CD14-positive monocyte (primary cell): ENCODE measurements at regions not wholly inside any gene's neighbourhood (a gene's known extent, or its start where the extent isn't known, plus 50 kb on each side); places are given as distances from the start of the nearest gene placed in this dataset.

Experiments
- DNase-seq, 3 donors: peaks; one replicate each; pipeline ENCODE4 v3.0.0-alpha.2; 2011 to 2022
- H2AFZ ChIP-seq: 2 replicates; pipeline ENCODE4 v1.6.0; 2012; ENCODE audit warnings: mild to moderate bottlenecking, low read depth, low read length, inconsistent platforms; ENCODE audit not compliant: insufficient read depth, poor library complexity, severe bottlenecking
- H3K27ac ChIP-seq, 2 donors: 1 replicate in 1 of 2; 2 replicates in 1 of 2; pipeline ENCODE4 v1.5.1; 2012 to 2013; ENCODE audit warnings: low read length in 2 of 2, control low read depth in 1 of 2, inconsistent platforms in 1 of 2, low read depth in 1 of 2, mild to moderate bottlenecking in 1 of 2
- H3K27me3 ChIP-seq, 2 donors: one replicate each; pipeline versions ENCODE4 v1.6.0 to v1.6.1; 2011 to 2013; ENCODE audit warnings: low read length in 2 of 2; ENCODE audit not compliant: control insufficient read depth in 2 of 2, insufficient read depth in 2 of 2
- H3K36me3 ChIP-seq, 2 donors: replicated peaks in 1 of 2; 1 replicate in 1 of 2; 2 replicates in 1 of 2; pipeline versions ENCODE4 v1.5.1 to v1.6.1; 2012 to 2013; ENCODE audit warnings: low read length in 2 of 2, control low read depth in 1 of 2, inconsistent platforms in 1 of 2, mild to moderate bottlenecking in 1 of 2; ENCODE audit not compliant: insufficient read depth in 2 of 2, control insufficient read depth in 1 of 2
- H3K4me1 ChIP-seq, 2 donors: 1 replicate in 1 of 2; 2 replicates in 1 of 2; pipeline versions ENCODE4 v1.5.1 to v1.6.1; 2012 to 2013; ENCODE audit warnings: low read length in 2 of 2, control low read depth in 1 of 2, inconsistent platforms in 1 of 2, mild to moderate bottlenecking in 1 of 2, moderate library complexity in 1 of 2; ENCODE audit not compliant: insufficient read depth in 2 of 2, control insufficient read depth in 1 of 2
- H3K4me2 ChIP-seq: replicated peaks from 2 replicates; pipeline ENCODE3; 2012; ENCODE audit warnings: low read length, moderate library complexity, mild to moderate bottlenecking; ENCODE audit not compliant: poor library complexity, severe bottlenecking; ENCODE audit errors: extremely low read depth
- H3K4me3 ChIP-seq, 3 experiments: fragments of 200-600 bp in 1 of 3; sonication (generic) in 1 of 3; replicated peaks in 1 of 3; 1 replicate in 2 of 3; 2 replicates in 1 of 3; pipeline ENCODE4 v1.5.1; 2011 to 2013; ENCODE audit warnings: low read length in 3 of 3, mild to moderate bottlenecking in 3 of 3, control low read depth in 2 of 3, low read depth in 2 of 3, inconsistent platforms in 1 of 3, moderate library complexity in 1 of 3
- H3K79me2 ChIP-seq: 2 replicates; pipeline ENCODE4 v1.6.0; 2012; ENCODE audit warnings: mild to moderate bottlenecking, control low read depth, inconsistent platforms, low read length, moderate library complexity; ENCODE audit not compliant: insufficient read depth
- H3K9ac ChIP-seq: 2 replicates; pipeline ENCODE4 v1.6.0; 2017; ENCODE audit warnings: low read length, mild to moderate bottlenecking; ENCODE audit not compliant: insufficient read depth, poor library complexity, severe bottlenecking
- H3K9me3 ChIP-seq, 2 donors: replicated peaks in 1 of 2; 1 replicate in 1 of 2; 2 replicates in 1 of 2; pipeline versions ENCODE4 v1.5.1 to v1.6.1; 2012 to 2013; ENCODE audit warnings: low read length in 2 of 2, control low read depth in 1 of 2; ENCODE audit not compliant: control insufficient read depth in 1 of 2, insufficient read depth in 1 of 2
- H4K20me1 ChIP-seq: 2 replicates; pipeline ENCODE4 v1.6.0; 2012; ENCODE audit warnings: mild to moderate bottlenecking, low read length, control low read depth, moderate library complexity; ENCODE audit not compliant: insufficient read depth
- H3K27ac Mint-ChIP-seq, 7 donors: one replicate each; pipeline ENCODE4 v1.8.0; 2020; ENCODE audit warnings: mild to moderate bottlenecking in 7 of 7, mixed read lengths in 7 of 7, moderate library complexity in 6 of 7, inconsistent platforms in 2 of 7
- H3K27me3 Mint-ChIP-seq, 3 donors: one replicate each; pipeline ENCODE4 v1.8.0; 2021 to 2022; ENCODE audit warnings: low read depth in 3 of 3, mild to moderate bottlenecking in 3 of 3, mixed read lengths in 3 of 3, moderate library complexity in 3 of 3, inconsistent platforms in 1 of 3
- H3K36me3 Mint-ChIP-seq, 2 donors: one replicate each; pipeline ENCODE4 v1.8.0; 2020; ENCODE audit warnings: mixed read lengths in 2 of 2, inconsistent platforms in 1 of 2, mild to moderate bottlenecking in 1 of 2
- H3K4me1 Mint-ChIP-seq: one replicate; pipeline ENCODE4 v1.8.0; 2020; ENCODE audit warnings: mild to moderate bottlenecking, mixed read lengths
- H3K4me3 Mint-ChIP-seq, 2 donors: one replicate each; pipeline ENCODE4 v1.8.0; 2020; ENCODE audit warnings: mild to moderate bottlenecking in 2 of 2, mixed read lengths in 2 of 2, moderate library complexity in 1 of 2
- H3K9me3 Mint-ChIP-seq, 7 donors: one replicate each; pipeline ENCODE4 v1.8.0; 2020 to 2022; ENCODE audit warnings: mixed read lengths in 7 of 7, mild to moderate bottlenecking in 6 of 7, moderate library complexity in 6 of 7, inconsistent platforms in 2 of 7
- WGBS: methylation state at CpG from one replicate; pipeline ENCODE4 v1.1.5; 2013; ENCODE audit warnings: missing lambda C conversion rate; ENCODE audit not compliant: insufficient coverage; 5-methylcytosine and 5-hydroxymethylcytosine counted together
- intact Hi-C, 2 donors: fragments of 100-400 bp; cut with micrococcal nuclease; formaldehyde crosslinking; loops; one replicate each; pipeline versions ENCODE4 v1.15.0 to v1.15.1; 2023
- TF ChIP-seq, protein P1 (sequence below): fragments of 200-600 bp; IDR thresholded peaks from one replicate; pipeline ENCODE4 v1.8.0; 2022; ENCODE audit warnings: antibody characterized with exemption, mild to moderate bottlenecking

DNA sequence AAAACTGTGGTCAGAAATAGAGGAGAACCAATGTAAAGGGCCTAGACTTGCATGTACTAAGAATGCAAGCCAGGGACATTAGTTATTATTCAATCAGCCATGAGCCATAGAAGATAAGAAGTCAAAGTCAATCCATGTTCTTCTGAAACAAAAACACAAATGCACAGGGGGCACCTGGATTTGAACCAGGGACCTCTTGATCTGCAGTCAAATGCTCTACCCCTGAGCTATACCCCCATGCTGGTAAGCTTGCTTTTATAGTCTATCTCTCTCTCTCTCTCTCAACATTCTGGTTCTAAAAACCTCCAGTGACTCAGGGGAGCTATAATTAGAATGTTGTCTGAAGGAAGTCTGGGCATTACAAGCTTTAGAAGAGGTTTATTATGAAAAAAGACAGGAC, 85.6 kb upstream of the ACP3 start:
- Histone ChIP-seq H4K20me1 (no peaks in the 10 kb centered on the region), H3K9ac (no peak overlapping the region), H3K79me2 (no peaks in the 10 kb centered on the region), H2AFZ (peak overlapping the region; percentile 37), H3K27me3 (no peaks in the 10 kb centered on the region), H3K9me3 (no peaks in the 10 kb centered on the region), H3K4me3 (no peak overlapping the region), H3K4me1 (peaks cover 7 to 17% of the 10 kb centered on the region in 2 donors), H3K4me2 (no peak overlapping the region), H3K36me3 (no peaks in the 10 kb centered on the region), H3K27ac (no peak overlapping the region)
- TF ChIP-seq, protein P1, sequence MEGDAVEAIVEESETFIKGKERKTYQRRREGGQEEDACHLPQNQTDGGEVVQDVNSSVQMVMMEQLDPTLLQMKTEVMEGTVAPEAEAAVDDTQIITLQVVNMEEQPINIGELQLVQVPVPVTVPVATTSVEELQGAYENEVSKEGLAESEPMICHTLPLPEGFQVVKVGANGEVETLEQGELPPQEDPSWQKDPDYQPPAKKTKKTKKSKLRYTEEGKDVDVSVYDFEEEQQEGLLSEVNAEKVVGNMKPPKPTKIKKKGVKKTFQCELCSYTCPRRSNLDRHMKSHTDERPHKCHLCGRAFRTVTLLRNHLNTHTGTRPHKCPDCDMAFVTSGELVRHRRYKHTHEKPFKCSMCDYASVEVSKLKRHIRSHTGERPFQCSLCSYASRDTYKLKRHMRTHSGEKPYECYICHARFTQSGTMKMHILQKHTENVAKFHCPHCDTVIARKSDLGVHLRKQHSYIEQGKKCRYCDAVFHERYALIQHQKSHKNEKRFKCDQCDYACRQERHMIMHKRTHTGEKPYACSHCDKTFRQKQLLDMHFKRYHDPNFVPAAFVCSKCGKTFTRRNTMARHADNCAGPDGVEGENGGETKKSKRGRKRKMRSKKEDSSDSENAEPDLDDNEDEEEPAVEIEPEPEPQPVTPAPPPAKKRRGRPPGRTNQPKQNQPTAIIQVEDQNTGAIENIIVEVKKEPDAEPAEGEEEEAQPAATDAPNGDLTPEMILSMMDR: no peak
- DNase-seq: no peak
- Mint-ChIP-seq H3K27ac (peak overlapping the region in 2 of 7 donors; percentile 14 to 32), H3K36me3 (no peaks in the 10 kb centered on the region), H3K9me3 (no peaks in the 10 kb centered on the region), H3K4me3 (no peak overlapping the region), H3K4me1 (peaks cover 28% of the 10 kb centered on the region), H3K27me3 (peaks cover 0 to 2% (median 2%) of the 10 kb centered on the region in 3 donors)
- intact Hi-C loops: no loop called here

DNA sequence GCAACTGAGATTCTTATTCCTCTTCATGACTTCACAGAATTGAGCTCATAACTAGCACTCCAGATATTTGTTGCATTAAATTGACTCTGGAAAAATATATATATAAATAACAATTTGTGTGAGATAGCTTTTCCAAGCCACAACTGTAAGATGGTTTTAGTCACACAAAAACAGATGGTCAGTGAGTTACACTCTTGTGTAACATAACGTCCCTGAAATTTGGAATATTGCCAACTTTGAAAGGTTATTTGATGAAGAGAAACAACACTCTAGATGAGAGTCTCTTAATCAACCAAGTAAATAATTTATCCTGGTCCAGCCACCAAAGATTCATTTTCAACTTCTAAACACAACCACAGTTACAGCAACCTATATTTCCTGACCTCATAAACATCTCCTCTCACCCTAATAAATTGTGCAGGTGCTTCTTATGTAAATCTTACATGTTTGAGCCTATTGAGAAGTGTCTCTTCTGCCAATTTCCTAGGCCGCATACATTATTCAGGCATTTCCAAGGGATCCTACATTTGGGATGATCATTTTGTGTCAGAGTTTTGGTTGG, 84.9 kb upstream of the ACP3 start:
- intact Hi-C loops: no loop called here
- peaks cover 11 to 23% of the 10 kb centered on the region in 2 donors for H3K4me1 ChIP-seq
- Mint-ChIP-seq H3K36me3 (no peaks in the 10 kb centered on the region), H3K4me1 (peaks cover 33% of the 10 kb centered on the region), H3K27me3 (peaks cover 0 to 2% (median 2%) of the 10 kb centered on the region in 3 donors), H3K4me3 (no peak overlapping the region), H3K9me3 (no peaks in the 10 kb centered on the region), H3K27ac (no peak overlapping the region)
- no peaks in the 10 kb centered on the region for H3K9me3 ChIP-seq
- no peaks in the 10 kb centered on the region for H3K27me3 ChIP-seq
- DNase-seq: peak; percentile 5 to 23 (median 11)
- H3K79me2 ChIP-seq: no peaks in the 10 kb centered on the region
- TF ChIP-seq, protein P1: no peak
- H3K27ac ChIP-seq: no peak overlapping the region
- H3K4me2 ChIP-seq: no peak overlapping the region
- no CpG with 5 or more reads among the region's 2 CpGs for WGBS
- no peak overlapping the region for H2AFZ ChIP-seq
- H3K9ac ChIP-seq: no peak overlapping the region
- H4K20me1 ChIP-seq: no peaks in the 10 kb centered on the region
- no peak overlapping the region for H3K4me3 ChIP-seq
- H3K36me3 ChIP-seq: no peaks in the 10 kb centered on the region
